D721Med (cell line): ENCODE measurements at regions not wholly inside any gene's neighbourhood (a gene's known extent, or its start where the extent isn't known, plus 50 kb on each side); places are given as distances from the start of the nearest gene placed in this dataset.
"Not testable (repeated sequence)": the region's sequence is repeated elsewhere in the genome, so short reads cannot be mapped to it uniquely, and the experiment has no call there.

ENCODE experiments used
- DNase-seq: peaks from one replicate; pipeline ENCODE4 v3.0.0; 2011; ENCODE audit warnings: low spot score; ENCODE audit not compliant: insufficient read length
- FAIRE-seq: peaks from 2 replicates; lab custom pipeline; 2011; peaks lifted over from hg19 to GRCh38; lab: Jason Lieb, UNC
- CTCF ChIP-seq: IDR thresholded peaks from 2 replicates; pipeline ENCODE4 v1.5.1; 2012; ENCODE audit warnings: mild to moderate bottlenecking, control low read depth; ENCODE audit not compliant: insufficient read depth; ENCODE audit errors: missing control alignments

- DNase-seq (no peak), FAIRE-seq (no peak)
- TF ChIP-seq CTCF: no peak
These were observed 109.0 kb downstream of the ANXA3 start for GRCh38 chr4:78660559-78660958.

GRCh38 chr4:78661086-78661690 lies 109.6 kb downstream of the ANXA3 start:
- FAIRE-seq (no peak), DNase-seq (no peak)
- no peak for TF ChIP-seq CTCF

GRCh38 chr4:78661921-78662521 lies 110.5 kb downstream of the ANXA3 start:
- FAIRE-seq: no peak
- TF ChIP-seq CTCF: no peak
- no peak for DNase-seq

- FAIRE-seq: no peak
- no peak for DNase-seq
- TF ChIP-seq CTCF: no peak
These were observed 111.1 kb downstream of the ANXA3 start for GRCh38 chr4:78662658-78663057.

- not testable (repeated sequence) for FAIRE-seq, DNase-seq
These were observed 111.9 kb upstream of the BMP2K start for GRCh38 chr4:78664296-78664695.

GRCh38 chr4:78665216-78665770 lies 110.9 kb upstream of the BMP2K start:
- TF ChIP-seq CTCF: no peak
- no peak for DNase-seq
- FAIRE-seq: no peak

- no peak for TF ChIP-seq CTCF
- FAIRE-seq: no peak
- no peak for DNase-seq
These were observed 109.3 kb upstream of the BMP2K start for GRCh38 chr4:78666830-78667258.
